Inflammatory macrophage treated with lipopolysaccharide for 4 hours (primary cell): ENCODE measurements at regions not wholly inside any gene's neighbourhood (a gene's known extent, or its start where the extent isn't known, plus 50 kb on each side); places are given as distances from the start of the nearest gene placed in this dataset.
A peak's percentile ranks its signal among the peaks of the same experiment; 100 is the strongest.
"Not testable (repeated sequence)": the region's sequence is repeated elsewhere in the genome, so short reads cannot be mapped to it uniquely, and the experiment has no call there.

Experiments used
- DNase-seq: peaks from one replicate; pipeline ENCODE4 v3.0.0-alpha.2; 2020

GRCh38 chr13:23947893-23948292, 50.6 kb upstream of the C1QTNF9B start:
- DNase-seq = no peak

- DNase-seq = no peak
Measured at GRCh38 chr13:23949200-23949599, 51.9 kb upstream of the C1QTNF9B start.

DNA sequence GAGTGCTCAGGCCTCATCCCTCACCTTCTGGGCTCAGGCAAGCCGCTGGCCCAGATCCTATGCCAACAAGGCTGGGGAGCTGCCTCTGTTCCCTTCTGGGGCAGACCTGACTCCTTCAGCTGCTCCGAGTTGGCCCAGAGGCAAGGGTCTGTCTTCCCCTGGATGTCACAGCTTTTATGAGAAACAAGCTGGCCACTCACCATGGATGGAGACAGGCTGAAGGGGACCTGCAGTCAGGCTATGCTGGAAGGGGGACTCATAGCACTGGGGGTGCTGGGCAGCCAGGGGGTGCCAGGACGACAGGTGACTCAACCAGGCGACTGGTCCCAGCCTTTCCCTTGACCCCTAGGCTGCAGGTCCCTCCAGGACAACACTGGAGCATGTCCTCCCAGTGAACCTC, 52.4 kb upstream of the C1QTNF9B start:
- no peak for DNase-seq

DNA sequence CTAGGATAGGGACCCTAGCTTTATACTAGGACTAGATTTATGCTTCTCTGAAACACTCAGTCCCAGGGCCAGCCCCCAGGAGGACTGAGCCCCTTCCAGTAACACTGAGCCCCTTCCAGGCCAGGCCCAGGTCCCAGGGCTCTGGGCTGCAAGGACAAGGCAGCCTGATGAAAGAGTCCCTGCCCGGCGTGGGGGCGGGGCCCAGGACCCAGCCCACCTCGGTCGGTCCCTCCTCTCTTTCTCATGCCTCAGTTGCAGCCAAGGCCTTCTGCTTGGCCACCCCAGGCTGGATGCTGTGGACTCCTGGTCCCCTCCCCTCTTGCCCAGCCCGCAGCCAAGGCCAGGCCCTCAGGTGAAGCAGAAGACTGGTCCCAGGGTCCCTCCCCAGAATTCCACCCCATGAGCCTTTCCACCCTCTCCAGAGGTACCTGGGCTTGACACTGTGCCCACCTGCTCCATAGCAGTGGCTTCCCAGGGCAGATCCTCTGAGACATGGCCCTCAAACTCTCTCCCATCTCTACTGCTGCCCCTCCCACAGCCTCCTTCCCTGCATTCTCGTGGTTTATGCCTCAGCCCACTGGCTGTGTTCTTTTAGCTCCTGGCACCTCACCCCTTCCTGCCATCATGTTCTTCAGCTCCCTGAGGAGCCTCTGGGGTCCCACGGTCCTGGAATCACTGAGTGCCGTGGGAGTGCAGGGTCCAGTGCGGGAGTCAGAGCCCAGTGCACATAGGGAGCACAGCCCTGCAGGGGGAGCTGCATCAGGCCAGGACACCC, 53.6 kb upstream of the C1QTNF9B start:
- no peak for DNase-seq

DNA sequence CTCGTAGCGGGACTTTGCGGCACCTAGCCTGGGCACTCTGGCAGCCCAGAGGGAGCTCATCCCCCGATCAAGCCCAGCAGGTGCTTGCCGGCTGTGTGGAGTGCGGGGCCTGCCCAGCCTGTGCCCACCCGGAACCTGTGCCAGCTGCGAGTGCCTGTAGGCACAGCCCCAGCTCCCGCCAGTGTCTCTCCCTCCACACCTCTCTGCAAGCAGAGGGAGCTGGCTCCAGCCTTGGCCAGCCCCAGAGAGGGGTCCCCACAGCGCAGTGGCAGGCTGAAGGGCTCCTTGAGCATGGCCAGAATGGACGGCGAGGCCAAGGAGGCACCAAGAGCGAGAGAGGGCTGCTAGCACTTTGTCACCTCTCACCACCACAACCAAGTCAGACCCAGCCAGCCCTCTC, 55.5 kb upstream of the C1QTNF9B start:
- no peak for DNase-seq

GRCh38 chr13:23953860-23954512, 56.7 kb upstream of the C1QTNF9B start:
- no peak for DNase-seq

DNA sequence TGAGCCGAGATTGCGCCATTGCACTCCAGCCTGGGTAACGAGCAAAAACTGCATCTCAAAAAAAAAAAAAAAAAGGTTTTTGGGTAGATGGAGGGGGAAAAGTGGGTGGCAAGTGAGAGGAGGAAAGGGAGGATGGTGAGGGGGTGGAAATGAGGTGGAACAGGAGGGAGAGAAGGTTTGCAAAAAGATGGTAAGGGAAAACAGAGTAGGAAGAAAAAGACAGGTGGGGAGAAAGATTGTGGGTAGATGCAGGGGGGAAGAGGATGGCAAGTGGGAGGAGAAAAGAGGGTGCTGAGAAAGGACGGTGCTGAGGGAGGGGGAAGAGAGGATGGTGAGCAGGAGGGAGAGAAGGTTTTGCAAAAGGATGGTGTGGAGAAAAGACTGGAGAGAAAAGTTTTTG, 57.8 kb upstream of the C1QTNF9B start:
- DNase-seq = no peak

DNA sequence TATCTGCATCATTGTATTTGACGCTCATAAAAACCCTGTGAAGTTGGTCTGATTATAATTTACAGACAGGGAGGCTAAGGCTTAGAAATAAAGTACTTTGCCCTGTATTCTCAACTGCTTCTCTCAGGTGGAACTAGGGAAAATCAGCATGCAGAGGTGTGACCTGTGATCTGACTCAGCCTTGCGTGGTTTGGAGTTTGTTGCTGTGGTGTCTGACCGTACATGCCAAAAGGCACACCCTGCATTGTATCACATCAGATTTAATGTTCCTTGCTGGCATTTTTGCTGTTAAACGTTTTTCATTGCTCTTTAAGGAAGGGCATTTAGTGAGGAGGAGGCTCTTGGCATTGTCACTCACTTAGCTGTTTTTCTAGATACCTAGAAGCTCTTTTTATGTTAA, 58.8 kb upstream of the C1QTNF9B start:
- no peak for DNase-seq

DNA sequence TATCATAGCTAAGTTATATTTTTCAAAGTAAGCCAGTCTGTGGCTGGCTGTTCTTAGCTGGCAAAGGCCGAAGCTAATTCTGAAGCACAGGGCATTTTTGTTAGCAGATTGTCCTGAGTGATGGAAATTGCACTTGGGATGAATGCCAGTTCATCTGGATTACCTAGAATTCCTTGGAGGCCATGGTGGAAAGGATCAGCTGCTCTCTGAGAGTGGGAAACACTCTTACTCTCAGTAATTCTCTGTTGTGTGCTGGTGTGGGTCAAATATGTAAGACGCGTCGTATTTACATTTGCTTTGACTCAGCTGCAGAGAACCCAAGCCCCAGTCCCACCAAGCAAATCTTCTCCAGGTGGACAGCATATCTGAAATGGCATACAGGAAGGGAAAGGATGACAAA, 60.7 kb upstream of the C1QTNF9B start:
- no peak for DNase-seq

- DNase-seq = no peak
Measured at GRCh38 chr13:23959231-23959862, 62.0 kb upstream of the C1QTNF9B start.

- peak; percentile 18 for DNase-seq
Measured at GRCh38 chr13:23960566-23961156, 63.4 kb upstream of the C1QTNF9B start.

DNA sequence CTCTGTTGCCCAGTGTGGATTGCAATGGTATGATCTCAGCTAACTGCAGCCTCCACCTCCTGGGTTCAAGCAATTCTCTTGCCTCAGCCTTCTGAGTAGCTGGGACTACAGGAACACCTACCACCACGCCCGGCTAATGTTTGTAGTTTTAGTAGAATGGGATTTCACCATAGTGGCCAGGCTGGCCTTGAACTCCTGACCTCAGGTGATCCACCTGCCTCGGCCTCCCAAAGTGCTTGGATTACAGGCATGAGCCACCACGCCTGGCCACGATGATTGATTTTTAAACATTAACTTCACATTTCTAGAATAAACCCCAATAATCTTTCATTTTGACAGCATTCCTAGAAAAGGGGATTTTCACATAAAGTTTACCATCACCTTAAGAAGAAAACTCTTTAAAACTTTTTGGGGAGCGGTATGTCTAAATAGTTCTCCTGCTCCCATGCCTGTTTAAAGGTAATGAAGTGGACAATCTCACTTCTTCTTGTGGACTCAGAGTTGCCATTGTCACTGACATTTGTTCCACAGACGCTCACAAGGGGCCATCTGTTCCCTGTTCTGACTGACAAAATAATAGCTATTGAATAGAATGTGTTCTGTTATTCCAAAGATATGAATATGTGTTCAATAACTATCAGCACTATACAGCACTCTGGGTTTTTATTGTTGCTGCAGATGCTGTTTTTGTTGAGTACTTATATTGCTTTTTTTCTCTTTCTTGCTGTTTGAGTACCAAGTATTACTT, 66.1 kb upstream of the C1QTNF9B start:
- DNase-seq = no peak

DNA sequence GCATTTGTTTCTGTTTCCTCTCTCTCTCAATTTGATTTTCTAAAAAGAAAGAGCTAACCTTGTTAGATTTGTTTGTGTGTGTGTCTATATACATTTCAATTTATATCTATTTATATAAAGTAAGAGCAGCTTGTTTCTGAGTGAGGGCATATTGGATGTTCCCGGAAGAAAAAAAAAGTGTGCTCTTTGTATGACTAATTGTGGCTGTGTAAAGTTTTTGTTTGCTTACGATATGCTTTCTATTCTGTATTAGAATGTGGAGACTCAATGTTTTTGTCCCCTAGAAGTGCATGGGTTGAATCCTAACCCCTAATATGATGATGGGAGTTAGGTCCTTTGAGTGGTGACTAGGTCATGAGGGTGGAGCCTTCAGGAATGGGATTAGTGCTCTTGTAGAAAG, 66.6 kb upstream of the C1QTNF9B start:
- DNase-seq = no peak

DNA sequence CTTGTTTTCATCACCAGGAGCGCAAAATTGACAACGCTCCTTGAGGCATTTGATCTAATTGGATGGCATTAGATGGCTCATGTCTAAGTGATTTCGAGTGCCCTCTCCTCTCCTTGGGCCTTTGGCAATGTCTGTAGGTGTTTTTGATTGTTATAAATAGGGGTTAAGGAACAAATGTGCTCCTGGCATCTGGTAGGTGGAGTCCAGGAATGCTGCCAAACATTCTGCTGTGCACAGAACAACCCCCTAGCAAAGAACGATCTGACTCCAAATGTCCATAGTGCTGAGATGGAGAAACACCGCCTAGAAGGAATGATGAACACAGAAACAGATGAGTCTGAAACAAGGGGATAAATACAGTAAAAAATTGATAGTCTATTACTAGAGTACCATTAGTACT, 68.0 kb upstream of the C1QTNF9B start:
- DNase-seq = no peak

GRCh38 chr13:23966221-23966690, 69.0 kb upstream of the C1QTNF9B start:
- DNase-seq = no peak

- DNase-seq = peak; percentile 27
Measured at GRCh38 chr13:23966691-23967615, 69.7 kb upstream of the C1QTNF9B start.

DNA sequence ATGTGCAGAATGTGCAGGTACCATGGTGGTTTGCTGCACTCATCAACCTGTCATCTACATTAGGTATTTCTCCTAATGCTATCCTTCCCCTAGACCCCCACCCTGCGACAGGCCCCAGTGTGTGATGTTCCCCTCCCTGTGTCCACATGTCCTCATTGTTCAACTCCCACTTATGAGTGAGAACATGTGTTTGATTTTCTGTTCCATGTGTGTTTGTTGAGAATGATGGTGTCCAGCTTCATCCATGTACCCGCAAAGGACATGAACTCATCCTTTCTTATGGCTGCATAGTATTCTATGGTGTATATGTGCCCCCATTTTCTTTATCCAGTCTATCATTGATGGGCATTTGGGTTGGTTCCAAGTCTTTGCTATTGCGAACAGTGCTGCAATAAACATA, 70.5 kb upstream of the C1QTNF9B start:
- DNase-seq = not testable (repeated sequence)

- no peak for DNase-seq
Measured at GRCh38 chr13:23969647-23970046, 72.3 kb upstream of the C1QTNF9B start.

DNA sequence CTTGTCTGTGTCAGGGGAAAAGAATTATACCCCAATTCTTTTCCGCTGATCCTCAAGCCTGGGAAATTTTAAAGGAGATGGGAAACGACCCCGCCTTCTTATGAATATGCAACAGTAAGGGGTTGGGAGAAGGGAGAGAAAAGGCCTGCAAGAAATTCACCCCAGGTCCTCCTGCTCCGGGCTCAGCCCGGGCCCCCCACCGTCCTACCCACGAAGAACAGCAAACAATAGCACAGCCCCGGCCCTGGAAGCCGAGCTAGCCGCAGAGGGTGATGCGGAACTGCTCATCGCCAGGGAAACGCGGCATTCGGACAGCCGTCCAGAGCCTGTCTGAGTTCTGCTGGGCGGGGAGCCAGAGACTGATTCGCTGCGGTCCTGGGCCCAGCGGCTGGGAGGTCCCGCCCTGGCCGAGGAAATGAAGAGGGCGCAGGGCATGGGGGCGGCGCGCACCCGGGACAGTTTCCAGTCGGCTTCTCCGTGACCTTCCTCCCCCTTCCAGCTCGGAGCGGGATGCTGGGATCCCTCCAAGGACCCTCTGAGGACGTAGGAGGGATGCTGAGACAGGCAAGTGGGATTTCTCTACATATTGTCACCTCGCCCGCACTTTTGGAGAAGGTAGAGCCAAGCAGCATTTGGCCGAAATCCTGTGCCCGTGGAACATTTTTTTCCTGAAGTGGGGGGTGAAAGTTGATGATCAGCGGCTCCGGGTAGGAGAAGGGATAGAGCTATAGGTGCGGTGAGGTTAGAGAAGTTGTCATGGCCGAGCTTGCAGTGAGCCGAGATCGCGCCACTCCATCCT, 82.3 kb upstream of the C1QTNF9B start:
- peak; percentile 49 for DNase-seq

DNA sequence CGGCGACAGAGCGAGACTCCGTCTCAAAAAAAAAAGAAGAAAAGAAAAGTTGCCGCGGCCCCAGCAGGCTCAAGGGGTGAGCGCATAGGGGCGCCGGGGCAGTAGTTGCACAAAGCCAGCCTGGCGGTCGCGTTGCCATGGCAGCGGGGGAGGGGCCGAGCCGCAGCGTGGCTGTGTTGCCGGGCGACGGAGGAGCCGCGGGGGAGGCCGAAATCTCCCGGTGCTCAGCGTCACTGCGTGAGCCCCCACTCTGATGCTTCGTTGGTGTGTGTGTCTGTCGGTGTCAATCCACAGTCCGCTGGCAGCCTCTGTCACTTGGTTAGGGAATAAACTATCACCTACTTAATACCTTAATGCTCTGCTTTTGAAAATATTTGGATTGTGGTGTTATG, 82.9 kb upstream of the C1QTNF9B start:
- DNase-seq = peak; percentile 57

DNA sequence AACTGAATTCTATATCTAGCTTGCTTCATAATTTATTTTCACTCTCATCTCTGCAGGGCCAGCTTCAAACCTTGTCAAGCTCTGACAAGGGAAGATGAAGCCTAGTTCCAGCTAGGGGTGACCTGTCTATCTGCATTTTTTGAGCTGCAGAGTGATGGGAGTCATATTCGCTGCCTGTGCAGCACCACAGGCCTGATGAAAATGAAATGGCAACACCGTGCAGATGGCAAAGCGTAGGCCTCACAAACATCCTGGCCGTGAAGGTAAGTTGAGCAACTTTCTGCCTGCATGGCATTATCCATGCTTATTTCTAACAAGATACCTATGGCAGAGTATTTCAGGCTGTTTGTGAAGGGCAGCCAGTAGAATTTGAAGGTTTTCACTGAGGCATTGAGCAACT, 86.4 kb upstream of the C1QTNF9B start:
- DNase-seq = no peak
